Muscle of leg (tissue), 3 donors: ENCODE measurements at regions not wholly inside any gene's neighbourhood (a gene's known extent, or its start where the extent isn't known, plus 50 kb on each side); places are given as distances from the start of the nearest gene placed in this dataset.

Source experiments
- DNase-seq: peaks from one replicate; pipeline ENCODE4 v3.0.0; 2013
- H3K27ac ChIP-seq: one replicate; pipeline ENCODE4 v1.5.1; 2013; ENCODE audit warnings: mild to moderate bottlenecking, low read length, control low read depth
- H3K27me3 ChIP-seq: one replicate; pipeline ENCODE4 v1.6.1; 2013; ENCODE audit warnings: low read length; ENCODE audit not compliant: control insufficient read depth, insufficient read depth
- H3K36me3 ChIP-seq: one replicate; pipeline ENCODE4 v1.6.1; 2013; ENCODE audit warnings: low read length; ENCODE audit not compliant: control insufficient read depth, insufficient read depth
- H3K4me1 ChIP-seq: one replicate; pipeline ENCODE4 v1.6.1; 2013; ENCODE audit warnings: low read length; ENCODE audit not compliant: control insufficient read depth, insufficient read depth
- H3K4me3 ChIP-seq: one replicate; pipeline ENCODE4 v1.5.1; 2013; ENCODE audit warnings: low read length, control low read depth
- H3K9me3 ChIP-seq: replicated peaks from 2 replicates; pipeline ENCODE4 v1.6.1; 2013; ENCODE audit warnings: low read depth, low read length; ENCODE audit not compliant: control insufficient read depth
- WGBS: methylation state at CpG from one replicate; pipeline ENCODE4 v1.1.5; 2013; ENCODE audit warnings: missing lambda C conversion rate; ENCODE audit not compliant: insufficient coverage; 5-methylcytosine and 5-hydroxymethylcytosine counted together

- WGBS: no CpG with 5 or more reads among the region's 4 CpGs
- H3K27me3 ChIP-seq: no peaks in the 10 kb centered on the region
Measured at GRCh38 chr3:107899990-107900651, 190.7 kb downstream of the CD47 start.

GRCh38 chr3:107897471-107898061 lies 193.3 kb downstream of the CD47 start:
- peak; percentile 20 for DNase-seq
- no peaks in the 10 kb centered on the region for H3K27me3 ChIP-seq

More at GRCh38 chr3:107899990-107900651, 190.7 kb downstream of the CD47 start:
- no peaks in the 10 kb centered on the region for H3K36me3 ChIP-seq
- H3K9me3 ChIP-seq: no peaks in the 10 kb centered on the region
- no peak overlapping the region for H3K27ac ChIP-seq
- DNase-seq: no peak
- no peak overlapping the region for H3K4me3 ChIP-seq
- H3K4me1 ChIP-seq: no peaks in the 10 kb centered on the region

GRCh38 chr3:107894998-107895397 lies 195.8 kb downstream of the CD47 start:
- Histone ChIP-seq H3K9me3 (no peaks in the 10 kb centered on the region), H3K4me3 (no peak overlapping the region), H3K4me1 (no peaks in the 10 kb centered on the region), H3K27me3 (no peaks in the 10 kb centered on the region), H3K36me3 (no peaks in the 10 kb centered on the region), H3K27ac (no peak overlapping the region)
- no CpG with 5 or more reads among the region's 4 CpGs for WGBS
- no peak for DNase-seq

More at GRCh38 chr3:107897471-107898061, 193.3 kb downstream of the CD47 start:
- H3K36me3 ChIP-seq: no peaks in the 10 kb centered on the region
- H3K4me1 ChIP-seq: no peaks in the 10 kb centered on the region
- no peak overlapping the region for H3K4me3 ChIP-seq
- WGBS: 60% methylated on average over 2 of the region's 4 CpGs
- H3K27ac ChIP-seq: no peak overlapping the region
- H3K9me3 ChIP-seq: no peaks in the 10 kb centered on the region

- no peak overlapping the region for H3K4me3 ChIP-seq
- no peaks in the 10 kb centered on the region for H3K4me1 ChIP-seq
- DNase-seq: no peak
- no peaks in the 10 kb centered on the region for H3K36me3 ChIP-seq
- no peaks in the 10 kb centered on the region for H3K27me3 ChIP-seq
- no peak overlapping the region for H3K27ac ChIP-seq
- peaks cover 6% of the 10 kb centered on the region for H3K9me3 ChIP-seq
- WGBS: 19% methylated on average over 3 of the region's 7 CpGs
Measured at GRCh38 chr3:107892955-107893624, 197.7 kb downstream of the CD47 start.

GRCh38 chr3:107884719-107885460 lies 205.9 kb downstream of the CD47 start:
- peaks cover 6% of the 10 kb centered on the region for H3K9me3 ChIP-seq
- no peak overlapping the region for H3K4me3 ChIP-seq
- no peaks in the 10 kb centered on the region for H3K4me1 ChIP-seq
- H3K36me3 ChIP-seq: no peaks in the 10 kb centered on the region
- no peak overlapping the region for H3K27ac ChIP-seq
- no peaks in the 10 kb centered on the region for H3K27me3 ChIP-seq
- DNase-seq: peak; percentile 13
- WGBS: 40% methylated on average over 1 of the region's 2 CpGs

- Histone ChIP-seq H3K27ac (no peak overlapping the region), H3K36me3 (no peaks in the 10 kb centered on the region), H3K27me3 (no peaks in the 10 kb centered on the region), H3K4me3 (no peak overlapping the region), H3K4me1 (no peaks in the 10 kb centered on the region), H3K9me3 (peaks cover under 1% of the 10 kb centered on the region)
- DNase-seq: no peak
Measured at GRCh38 chr3:107884028-107884427, 206.8 kb downstream of the CD47 start.

GRCh38 chr3:107882881-107883280 lies 207.9 kb downstream of the CD47 start:
- 91% methylated on average over 4 of the region's 7 CpGs for WGBS
- no peaks in the 10 kb centered on the region for H3K4me1 ChIP-seq
- no peaks in the 10 kb centered on the region for H3K36me3 ChIP-seq
- no peak overlapping the region for H3K4me3 ChIP-seq
- H3K27me3 ChIP-seq: no peaks in the 10 kb centered on the region
- no peak for DNase-seq
- no peak overlapping the region for H3K27ac ChIP-seq
- H3K9me3 ChIP-seq: no peaks in the 10 kb centered on the region

- DNase-seq: no peak
- H3K9me3 ChIP-seq: no peaks in the 10 kb centered on the region
- no CpG with 5 or more reads among the region's 4 CpGs for WGBS
- no peaks in the 10 kb centered on the region for H3K36me3 ChIP-seq
- H3K27ac ChIP-seq: no peak overlapping the region
- H3K4me3 ChIP-seq: no peak overlapping the region
- H3K27me3 ChIP-seq: no peaks in the 10 kb centered on the region
- no peaks in the 10 kb centered on the region for H3K4me1 ChIP-seq
Measured at GRCh38 chr3:107882261-107882660, 208.6 kb downstream of the CD47 start.

- Histone ChIP-seq H3K36me3 (no peaks in the 10 kb centered on the region), H3K4me3 (no peak overlapping the region), H3K27me3 (no peaks in the 10 kb centered on the region), H3K9me3 (no peaks in the 10 kb centered on the region), H3K27ac (no peak overlapping the region), H3K4me1 (no peaks in the 10 kb centered on the region)
- no peak for DNase-seq
- no CpG with 5 or more reads among the region's 4 CpGs for WGBS
Measured at GRCh38 chr3:107881509-107881908, 209.3 kb downstream of the CD47 start.

- Histone ChIP-seq H3K4me1 (no peaks in the 10 kb centered on the region), H3K9me3 (no peaks in the 10 kb centered on the region), H3K27ac (no peak overlapping the region), H3K36me3 (no peaks in the 10 kb centered on the region), H3K4me3 (no peak overlapping the region), H3K27me3 (no peaks in the 10 kb centered on the region)
- DNase-seq: no peak
- WGBS: 93% methylated on average over 3 of the region's 4 CpGs
Measured at GRCh38 chr3:107880702-107881101, 210.1 kb downstream of the CD47 start.
